IMR-90 (cell line): ENCODE measurements at regions not wholly inside any gene's neighbourhood (a gene's known extent, or its start where the extent isn't known, plus 50 kb on each side); places are given as distances from the start of the nearest gene placed in this dataset.

Source experiments
- ATAC-seq: fragments of 200-7000 bp; cut with Tn5 transposase; 2 replicates; pipeline ENCODE4 v1.9.1; 2020; ENCODE audit warnings: low read depth, mild to moderate bottlenecking, moderate library complexity
- BruUV-seq: library from RNA; stranded (reverse); fragments of 400-500 nt; replicated peaks from 2 replicates; lab custom pipeline; 2021; lab: Mats Ljungman, UMichigan
- CTCF ChIA-PET: fragments of 300-600 bp; formaldehyde crosslinking; extraction: SDS; loops from one replicate; lab custom pipeline; 2021; ENCODE audit warnings: antibody characterized with exemption; lab: Yijun Ruan, JAX
- POLR2A ChIA-PET: fragments of 300-600 bp; sonication (Branson Sonifier 250); formaldehyde crosslinking; loops from one replicate; lab custom pipeline; 2022; ENCODE audit warnings: antibody characterized with exemption; ENCODE audit not compliant: unreplicated experiment; lab: Charles Lee
- DNase-seq: peaks from one replicate; pipeline ENCODE4 v3.0.0; 2013
- H2AFZ ChIP-seq: replicated peaks from 2 replicates; pipeline ENCODE3; 2013; ENCODE audit warnings: low read length, mild to moderate bottlenecking; ENCODE audit not compliant: poor library complexity
- H2AK5ac ChIP-seq: 2 replicates; pipeline ENCODE4 v1.6.1; 2013; ENCODE audit warnings: low read depth, low read length, inconsistent platforms
- H2AK9ac ChIP-seq: replicated peaks from 2 replicates; pipeline ENCODE3; 2013; ENCODE audit warnings: mild to moderate bottlenecking, low read depth, low read length, moderate library complexity; ENCODE audit not compliant: poor library complexity
- H2BK120ac ChIP-seq: 2 replicates; pipeline ENCODE4 v1.6.1; 2013; ENCODE audit warnings: low read depth, low read length, inconsistent platforms
- H2BK15ac ChIP-seq: 3 replicates; pipeline ENCODE4 v1.6.1; 2013; ENCODE audit warnings: low read depth, low read length, inconsistent platforms
- H2BK20ac ChIP-seq: 2 replicates; pipeline ENCODE4 v1.6.1; 2013; ENCODE audit warnings: low read depth, mild to moderate bottlenecking, inconsistent platforms, low read length, moderate library complexity
- H2BK5ac ChIP-seq: 2 replicates; pipeline ENCODE4 v1.6.1; 2013; ENCODE audit warnings: mild to moderate bottlenecking, low read depth, low read length, inconsistent platforms; ENCODE audit not compliant: poor library complexity, severe bottlenecking
- H3K14ac ChIP-seq: replicated peaks from 2 replicates; pipeline ENCODE4 v1.6.1; 2013; ENCODE audit warnings: low read depth, low read length, inconsistent platforms
- H3K18ac ChIP-seq: 2 replicates; pipeline ENCODE4 v1.6.1; 2013; ENCODE audit warnings: low read depth, low read length, control low read depth
- H3K23ac ChIP-seq: 2 replicates; pipeline ENCODE4 v1.6.1; 2013; ENCODE audit warnings: low read depth, low read length, inconsistent platforms
- H3K27ac ChIP-seq: 2 replicates; pipeline ENCODE4 v1.5.1; 2013; ENCODE audit warnings: mild to moderate bottlenecking, control low read depth, low read length; ENCODE audit not compliant: insufficient read depth
- H3K27me3 ChIP-seq: 2 replicates; pipeline ENCODE4 v1.6.1; 2013; ENCODE audit warnings: low read length; ENCODE audit not compliant: control insufficient read depth, insufficient read depth
- H3K36me3 ChIP-seq: 2 replicates; pipeline ENCODE4 v1.6.1; 2013; ENCODE audit warnings: low read length, mixed read lengths; ENCODE audit not compliant: control insufficient read depth, insufficient read depth
- H3K4ac ChIP-seq: 2 replicates; pipeline ENCODE4 v1.6.1; 2013; ENCODE audit warnings: low read depth, low read length, inconsistent platforms
- H3K4me1 ChIP-seq: 2 replicates; pipeline ENCODE4 v1.6.1; 2013; ENCODE audit warnings: low read length, mixed read lengths; ENCODE audit not compliant: control insufficient read depth, insufficient read depth
- H3K4me2 ChIP-seq: 2 replicates; pipeline ENCODE4 v1.6.1; 2013; ENCODE audit warnings: low read depth, mild to moderate bottlenecking, control low read depth, low read length, moderate library complexity
- H3K4me3 ChIP-seq: 2 replicates; pipeline ENCODE4 v1.5.1; 2013; ENCODE audit warnings: low read depth, mild to moderate bottlenecking, control low read depth, low read length, moderate library complexity; ENCODE audit not compliant: insufficient read depth
- H3K56ac ChIP-seq: 2 replicates; pipeline ENCODE4 v1.6.1; 2013; ENCODE audit warnings: low read length, inconsistent platforms; ENCODE audit not compliant: insufficient read depth; ENCODE audit errors: extremely low read depth
- H3K79me1 ChIP-seq, 2 experiments: 2 replicates each; pipeline ENCODE4 v1.6.1; 2013; ENCODE audit warnings: low read length in 2 of 2, inconsistent platforms in 1 of 2, low read depth in 1 of 2
- H3K9ac ChIP-seq: 2 replicates; pipeline ENCODE4 v1.6.1; 2013; ENCODE audit warnings: low read depth, low read length, control low read depth
- H3K9me1 ChIP-seq: 2 replicates; pipeline ENCODE4 v1.6.1; 2013; ENCODE audit warnings: low read length, inconsistent platforms; ENCODE audit not compliant: insufficient read depth
- H3K9me3 ChIP-seq: 2 replicates; pipeline ENCODE4 v1.6.1; 2013; ENCODE audit warnings: low read length; ENCODE audit not compliant: control insufficient read depth, insufficient read depth
- H4K20me1 ChIP-seq: 2 replicates; pipeline ENCODE4 v1.6.1; 2013; ENCODE audit warnings: low read length, inconsistent platforms; ENCODE audit not compliant: insufficient read depth
- H4K5ac ChIP-seq: 2 replicates; pipeline ENCODE4 v1.6.1; 2013; ENCODE audit warnings: mild to moderate bottlenecking, low read depth, low read length, control low read depth
- H4K8ac ChIP-seq, 2 experiments: 2 replicates each; pipeline ENCODE4 v1.6.1; 2013; ENCODE audit warnings: low read depth in 2 of 2, low read length in 2 of 2, control low read depth in 1 of 2, inconsistent platforms in 1 of 2
- H4K91ac ChIP-seq: 2 replicates; pipeline ENCODE4 v1.6.1; 2013; ENCODE audit warnings: low read depth, low read length, inconsistent platforms; ENCODE audit not compliant: insufficient read depth
- BHLHE40 ChIP-seq: fragments of 150-350 bp; IDR thresholded peaks from 2 replicates; pipeline ENCODE4 v1.6.1; 2016; ENCODE audit warnings: mild to moderate bottlenecking, low read depth, low read length
- CEBPB ChIP-seq: IDR thresholded peaks from 2 replicates; pipeline ENCODE4 v1.6.1; 2012; ENCODE audit warnings: low read depth, low read length, improper control_type of control experiment
- CHD1 ChIP-seq: IDR thresholded peaks from 2 replicates; pipeline ENCODE4 v1.6.1; 2012; ENCODE audit warnings: low read depth, low read length, improper control_type of control experiment
- FOS ChIP-seq: fragments of 150-350 bp; IDR thresholded peaks from 2 replicates; pipeline ENCODE4 v1.6.1; 2016; ENCODE audit warnings: low read depth, low read length
- MAFK ChIP-seq: IDR thresholded peaks from 2 replicates; pipeline ENCODE4 v1.6.1; 2012; ENCODE audit warnings: low read depth, low read length, improper control_type of control experiment
- MAZ ChIP-seq: IDR thresholded peaks from 2 replicates; pipeline ENCODE4 v1.6.1; 2012; ENCODE audit warnings: low read depth, mild to moderate bottlenecking, low read length, improper control_type of control experiment, moderate library complexity, borderline replicate concordance
- MXI1 ChIP-seq: IDR thresholded peaks from 2 replicates; pipeline ENCODE4 v1.6.1; 2012; ENCODE audit warnings: low read depth, mild to moderate bottlenecking, low read length, moderate library complexity, borderline replicate concordance
- NFE2L2 ChIP-seq: fragments of 150-350 bp; IDR thresholded peaks from 2 replicates; pipeline ENCODE4 v1.6.1; 2016; ENCODE audit warnings: low read depth, mild to moderate bottlenecking, low read length
- POLR2A ChIP-seq: IDR thresholded peaks from 2 replicates; pipeline ENCODE4 v1.6.1; 2012; ENCODE audit warnings: mild to moderate bottlenecking, low read depth, low read length
- RAD21 ChIP-seq: IDR thresholded peaks from 2 replicates; pipeline ENCODE4 v1.6.1; 2012; ENCODE audit warnings: low read length, improper control_type of control experiment
- RCOR1 ChIP-seq: IDR thresholded peaks from 2 replicates; pipeline ENCODE4 v1.6.1; 2012; ENCODE audit warnings: mild to moderate bottlenecking, low read length, improper control_type of control experiment; ENCODE audit not compliant: insufficient replicate concordance
- RFX5 ChIP-seq: IDR thresholded peaks from 2 replicates; pipeline ENCODE4 v1.8.0; 2012; ENCODE audit warnings: low read depth, mild to moderate bottlenecking, low read length, moderate library complexity
- SMC3 ChIP-seq: fragments of 150-350 bp; IDR thresholded peaks from 2 replicates; pipeline ENCODE4 v1.6.1; 2016; ENCODE audit warnings: low read depth, mild to moderate bottlenecking, antibody characterized with exemption, low read length, moderate library complexity
- WGBS, 2 experiments: methylation state at CpG; one replicate each; pipeline versions ENCODE4 v1.1.5 to v1.1.7; 2013; ENCODE audit warnings: missing lambda C conversion rate in 2 of 2; ENCODE audit not compliant: insufficient read length in 1 of 2; ENCODE audit errors: extremely low coverage in 2 of 2; 5-methylcytosine and 5-hydroxymethylcytosine counted together
- dilution Hi-C: fragments of 300-500 bp; cut with HindIII; formaldehyde crosslinking; loops from one replicate; pipeline ENCODE4 v1.14.3; 2018; ENCODE audit warnings: low sequenced_read_pairs; ENCODE audit not compliant: unreplicated experiment
- in situ Hi-C: fragments of 300-500 bp; cut with MboI; formaldehyde crosslinking; loops from 3 replicates; pipeline ENCODE4 v1.14.3; 2019; ENCODE audit warnings: low sequenced_read_pairs, inconsistent platforms, mixed read lengths
- intact Hi-C: fragments of 100-400 bp; cut with micrococcal nuclease; formaldehyde crosslinking; loops from 2 replicates; pipeline ENCODE4 v1.10.0; 2022
- TF ChIP-seq, protein P1 (sequence below): fragments of 150-350 bp; IDR thresholded peaks from 2 replicates; pipeline ENCODE4 v1.6.1; 2017; ENCODE audit warnings: mild to moderate bottlenecking, antibody characterized with exemption, low read length, low read depth
- TF ChIP-seq, protein P2 (sequence below): conservative IDR thresholded peaks from 2 replicates; pipeline ENCODE4 v1.5.1; 2012; ENCODE audit warnings: mild to moderate bottlenecking, low read depth, low read length, improper control_type of control experiment
- TF ChIP-seq, protein P3 (sequence below): fragments of 150-350 bp; IDR thresholded peaks from 2 replicates; pipeline ENCODE4 v1.6.1; 2016; ENCODE audit warnings: low read depth, mild to moderate bottlenecking, low read length, moderate library complexity, borderline replicate concordance

DNA sequence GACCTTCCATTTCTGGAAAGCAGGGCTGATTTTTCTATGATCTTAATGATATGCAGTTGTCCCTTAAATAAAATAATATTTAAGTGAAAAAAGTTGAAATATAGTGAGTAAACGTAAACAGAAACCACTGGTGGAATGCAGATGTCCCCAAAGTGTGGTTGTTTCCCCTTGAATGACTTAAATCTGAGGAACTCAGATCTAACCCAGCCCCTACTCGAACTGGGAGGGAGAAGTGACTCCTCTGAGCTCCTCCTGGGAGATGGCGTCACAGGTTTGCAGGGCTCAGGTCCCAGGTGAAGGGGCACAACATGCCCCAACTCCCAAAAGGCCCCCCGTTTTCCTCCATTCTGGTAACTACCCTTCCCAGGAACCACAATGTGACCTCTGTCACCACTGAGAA lies 142.8 kb downstream of the IRF8 start:
- H3K27me3 ChIP-seq: peaks cover 45% of the 10 kb centered on the region
- H3K4me3 ChIP-seq: no peak overlapping the region
- H3K4me1 ChIP-seq: no peaks in the 10 kb centered on the region; the same call in 1 of the 2 replicates
- intact Hi-C loops (no loop called here), in situ Hi-C loops (no loop called here), dilution Hi-C loops (no loop called here)
- no peak overlapping the region for H3K9ac ChIP-seq
- H3K27ac ChIP-seq: no peak overlapping the region
- DNase-seq: no peak
- no CpG with 5 or more reads among the region's 4 CpGs for WGBS, 2 experiments
- H3K79me1 ChIP-seq: no peaks in the 10 kb centered on the region
- no peak overlapping the region for H3K18ac ChIP-seq
- TF ChIP-seq NFE2L2 (no peak), FOS (no peak), SMC3 (no peak), MXI1 (no peak), RAD21 (no peak), MAZ (no peak), RFX5 (no peak), POLR2A (no peak), MAFK (no peak), RCOR1 (no peak), CHD1 (no peak), BHLHE40 (no peak), CEBPB (no peak)
- TF ChIP-seq, protein P1, sequence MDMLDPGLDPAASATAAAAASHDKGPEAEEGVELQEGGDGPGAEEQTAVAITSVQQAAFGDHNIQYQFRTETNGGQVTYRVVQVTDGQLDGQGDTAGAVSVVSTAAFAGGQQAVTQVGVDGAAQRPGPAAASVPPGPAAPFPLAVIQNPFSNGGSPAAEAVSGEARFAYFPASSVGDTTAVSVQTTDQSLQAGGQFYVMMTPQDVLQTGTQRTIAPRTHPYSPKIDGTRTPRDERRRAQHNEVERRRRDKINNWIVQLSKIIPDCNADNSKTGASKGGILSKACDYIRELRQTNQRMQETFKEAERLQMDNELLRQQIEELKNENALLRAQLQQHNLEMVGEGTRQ: no peak
- TF ChIP-seq, protein P2, sequence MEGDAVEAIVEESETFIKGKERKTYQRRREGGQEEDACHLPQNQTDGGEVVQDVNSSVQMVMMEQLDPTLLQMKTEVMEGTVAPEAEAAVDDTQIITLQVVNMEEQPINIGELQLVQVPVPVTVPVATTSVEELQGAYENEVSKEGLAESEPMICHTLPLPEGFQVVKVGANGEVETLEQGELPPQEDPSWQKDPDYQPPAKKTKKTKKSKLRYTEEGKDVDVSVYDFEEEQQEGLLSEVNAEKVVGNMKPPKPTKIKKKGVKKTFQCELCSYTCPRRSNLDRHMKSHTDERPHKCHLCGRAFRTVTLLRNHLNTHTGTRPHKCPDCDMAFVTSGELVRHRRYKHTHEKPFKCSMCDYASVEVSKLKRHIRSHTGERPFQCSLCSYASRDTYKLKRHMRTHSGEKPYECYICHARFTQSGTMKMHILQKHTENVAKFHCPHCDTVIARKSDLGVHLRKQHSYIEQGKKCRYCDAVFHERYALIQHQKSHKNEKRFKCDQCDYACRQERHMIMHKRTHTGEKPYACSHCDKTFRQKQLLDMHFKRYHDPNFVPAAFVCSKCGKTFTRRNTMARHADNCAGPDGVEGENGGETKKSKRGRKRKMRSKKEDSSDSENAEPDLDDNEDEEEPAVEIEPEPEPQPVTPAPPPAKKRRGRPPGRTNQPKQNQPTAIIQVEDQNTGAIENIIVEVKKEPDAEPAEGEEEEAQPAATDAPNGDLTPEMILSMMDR: no peak
- TF ChIP-seq, protein P3, sequence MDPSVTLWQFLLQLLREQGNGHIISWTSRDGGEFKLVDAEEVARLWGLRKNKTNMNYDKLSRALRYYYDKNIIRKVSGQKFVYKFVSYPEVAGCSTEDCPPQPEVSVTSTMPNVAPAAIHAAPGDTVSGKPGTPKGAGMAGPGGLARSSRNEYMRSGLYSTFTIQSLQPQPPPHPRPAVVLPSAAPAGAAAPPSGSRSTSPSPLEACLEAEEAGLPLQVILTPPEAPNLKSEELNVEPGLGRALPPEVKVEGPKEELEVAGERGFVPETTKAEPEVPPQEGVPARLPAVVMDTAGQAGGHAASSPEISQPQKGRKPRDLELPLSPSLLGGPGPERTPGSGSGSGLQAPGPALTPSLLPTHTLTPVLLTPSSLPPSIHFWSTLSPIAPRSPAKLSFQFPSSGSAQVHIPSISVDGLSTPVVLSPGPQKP: no peak
- no peak overlapping the region for H2AFZ ChIP-seq
- no peak overlapping the region for H3K14ac ChIP-seq
- no peak overlapping the region for H2AK5ac ChIP-seq
- H3K4me2 ChIP-seq: no peak overlapping the region
- H3K23ac ChIP-seq: no peak overlapping the region
- no peak overlapping the region for H4K91ac ChIP-seq
- no peak for ATAC-seq
- no peaks in the 10 kb centered on the region for H3K9me3 ChIP-seq
- H4K20me1 ChIP-seq: no peaks in the 10 kb centered on the region
- H2BK120ac ChIP-seq: no peak overlapping the region
- BruUV-seq: no TSS peak
- H2AK9ac ChIP-seq: no peak overlapping the region
- ChIA-PET POLR2A (no interaction called here), CTCF (no interaction called here)
- no peak overlapping the region for H2BK20ac ChIP-seq
- H3K9me1 ChIP-seq: no peaks in the 10 kb centered on the region; the same call in 1 of the 2 replicates
- H4K8ac ChIP-seq: no peak overlapping the region
- no peak overlapping the region for H2BK15ac ChIP-seq
- H3K56ac ChIP-seq: no peak overlapping the region
- H3K4ac ChIP-seq: no peak overlapping the region
- H4K5ac ChIP-seq: no peak overlapping the region
- H2BK5ac ChIP-seq: no peak overlapping the region
- H3K36me3 ChIP-seq: no peaks in the 10 kb centered on the region
